Endothelial cell of umbilical vein (primary cell): ENCODE measurements at regions not wholly inside any gene's neighbourhood (a gene's known extent, or its start where the extent isn't known, plus 50 kb on each side); places are given as distances from the start of the nearest gene placed in this dataset.

Experiments
- MYC ChIP-seq: IDR thresholded peaks from one replicate; pipeline ENCODE4 v1.6.1; 2011; ENCODE audit warnings: mild to moderate bottlenecking, low read depth, low read length
- TF ChIP-seq, protein P1 (sequence below): IDR thresholded peaks from 2 replicates; pipeline ENCODE4 v1.6.1; 2011; ENCODE audit not compliant: insufficient read depth, insufficient read length

DNA sequence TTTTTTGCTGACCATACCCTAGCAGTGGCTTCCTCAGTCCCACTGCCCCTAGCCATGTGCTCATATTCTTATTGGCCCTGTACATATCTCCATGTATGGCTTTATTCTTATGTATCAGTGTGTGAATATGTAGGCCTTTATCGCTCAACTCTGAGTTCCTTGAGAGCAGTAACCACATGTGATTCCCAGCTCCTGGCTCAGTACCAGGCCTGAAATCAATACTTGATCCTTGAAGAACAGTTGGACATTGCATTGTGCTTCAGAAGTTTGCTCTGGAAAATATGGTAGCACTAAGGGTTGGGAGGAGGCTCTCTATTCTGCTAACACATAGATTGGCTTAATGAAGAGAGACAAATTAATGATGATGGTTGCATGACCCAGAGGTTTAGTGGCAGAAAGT, 118.8 kb upstream of the FERMT1 start:
- TF ChIP-seq MYC = no peak
- TF ChIP-seq, protein P1, sequence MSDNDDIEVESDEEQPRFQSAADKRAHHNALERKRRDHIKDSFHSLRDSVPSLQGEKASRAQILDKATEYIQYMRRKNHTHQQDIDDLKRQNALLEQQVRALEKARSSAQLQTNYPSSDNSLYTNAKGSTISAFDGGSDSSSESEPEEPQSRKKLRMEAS = no peak
